ENCODE measurements at regions not wholly inside any gene's neighbourhood (a gene's known extent, or its start where the extent isn't known, plus 50 kb on each side); places are given as distances from the start of the nearest gene placed in this dataset.
A peak's percentile ranks its signal among the peaks of the same experiment; 100 is the strongest.

GRCh38 chr1:234554218-234554697 lies 55.7 kb downstream of the IRF2BP2 start:
- DNase-seq (ENCODE audit: low spot score), result no peak

- no peak for DNase-seq (ENCODE audit: low spot score)
These were observed 56.5 kb downstream of the IRF2BP2 start for GRCh38 chr1:234553240-234554188.

- no peak for DNase-seq (ENCODE audit: low spot score)
These were observed 59.0 kb downstream of the IRF2BP2 start for GRCh38 chr1:234551032-234551378.

GRCh38 chr1:234550341-234551031 lies 59.5 kb downstream of the IRF2BP2 start:
- peak; percentile 86 for DNase-seq (ENCODE audit: low spot score)

GRCh38 chr1:234549447-234550021 lies 60.4 kb downstream of the IRF2BP2 start:
- DNase-seq (ENCODE audit: low spot score), result no peak

GRCh38 chr1:234546890-234547788 lies 62.8 kb downstream of the IRF2BP2 start:
- DNase-seq (ENCODE audit: low spot score), result no peak

GRCh38 chr1:234546387-234546704 lies 63.6 kb downstream of the IRF2BP2 start:
- no peak for DNase-seq (ENCODE audit: low spot score)

- peak; percentile 50 for DNase-seq (ENCODE audit: low spot score)
These were observed 64.2 kb downstream of the IRF2BP2 start for GRCh38 chr1:234545517-234546386.

- DNase-seq (ENCODE audit: low spot score), result no peak
These were observed 65.2 kb upstream of the TARBP1 start for GRCh38 chr1:234544087-234544579.

- no peak for DNase-seq (ENCODE audit: low spot score)
These were observed 64.6 kb upstream of the TARBP1 start for GRCh38 chr1:234543442-234544086.

GRCh38 chr1:234542211-234542850 lies 63.4 kb upstream of the TARBP1 start:
- no peak for DNase-seq (ENCODE audit: low spot score)

GRCh38 chr1:234541286-234541975 lies 62.5 kb upstream of the TARBP1 start:
- DNase-seq (ENCODE audit: low spot score), result no peak

GRCh38 chr1:234540404-234540762 lies 61.4 kb upstream of the TARBP1 start:
- no peak for DNase-seq (ENCODE audit: low spot score)

- DNase-seq (ENCODE audit: low spot score), result no peak
These were observed 60.9 kb upstream of the TARBP1 start for GRCh38 chr1:234539666-234540403.

- DNase-seq (ENCODE audit: low spot score), result no peak
These were observed 60.1 kb upstream of the TARBP1 start for GRCh38 chr1:234538930-234539649.

GRCh38 chr1:234538062-234538731 lies 59.2 kb upstream of the TARBP1 start:
- DNase-seq (ENCODE audit: low spot score), result no peak

- no peak for DNase-seq (ENCODE audit: low spot score)
These were observed 58.3 kb upstream of the TARBP1 start for GRCh38 chr1:234537236-234537635.

Measured in putamen (tissue), 1 donor.